ENCODE measurements at regions not wholly inside any gene's neighbourhood (a gene's known extent, or its start where the extent isn't known, plus 50 kb on each side); places are given as distances from the start of the nearest gene placed in this dataset.

DNA sequence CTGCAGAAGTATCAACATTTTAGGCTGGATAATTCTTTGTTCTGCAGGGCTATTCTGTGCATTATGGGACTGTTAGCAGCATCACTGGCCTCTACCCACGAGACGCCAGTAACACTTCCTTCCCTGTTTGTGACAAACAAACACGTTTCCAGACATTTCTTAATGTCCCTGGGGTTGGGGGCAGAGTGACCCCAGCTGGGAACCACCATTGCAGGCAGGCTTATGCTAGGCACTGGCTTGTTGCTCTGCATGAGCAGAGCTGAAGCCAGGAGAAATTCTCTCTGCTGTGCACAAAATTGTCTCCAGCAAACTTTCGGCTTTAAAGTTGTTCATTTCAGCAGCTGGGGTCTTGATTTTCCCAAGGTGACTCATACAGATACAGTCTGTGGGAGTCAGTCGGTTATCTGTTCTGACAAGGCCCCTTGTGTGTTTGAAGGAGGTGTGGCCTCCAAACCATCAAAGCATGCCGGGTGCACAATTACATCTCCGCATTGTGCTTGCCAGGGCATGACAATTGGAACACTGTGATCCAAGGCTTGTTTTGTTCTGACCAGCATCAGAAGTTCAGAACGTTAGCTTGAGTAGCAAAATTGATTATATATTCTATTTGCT is 156.4 kb upstream of the BOD1L1 start:
- H3K4me3 ChIP-seq (ENCODE audit: low read depth, low read length): no peak overlapping the region
- TF ChIP-seq, protein P1, sequence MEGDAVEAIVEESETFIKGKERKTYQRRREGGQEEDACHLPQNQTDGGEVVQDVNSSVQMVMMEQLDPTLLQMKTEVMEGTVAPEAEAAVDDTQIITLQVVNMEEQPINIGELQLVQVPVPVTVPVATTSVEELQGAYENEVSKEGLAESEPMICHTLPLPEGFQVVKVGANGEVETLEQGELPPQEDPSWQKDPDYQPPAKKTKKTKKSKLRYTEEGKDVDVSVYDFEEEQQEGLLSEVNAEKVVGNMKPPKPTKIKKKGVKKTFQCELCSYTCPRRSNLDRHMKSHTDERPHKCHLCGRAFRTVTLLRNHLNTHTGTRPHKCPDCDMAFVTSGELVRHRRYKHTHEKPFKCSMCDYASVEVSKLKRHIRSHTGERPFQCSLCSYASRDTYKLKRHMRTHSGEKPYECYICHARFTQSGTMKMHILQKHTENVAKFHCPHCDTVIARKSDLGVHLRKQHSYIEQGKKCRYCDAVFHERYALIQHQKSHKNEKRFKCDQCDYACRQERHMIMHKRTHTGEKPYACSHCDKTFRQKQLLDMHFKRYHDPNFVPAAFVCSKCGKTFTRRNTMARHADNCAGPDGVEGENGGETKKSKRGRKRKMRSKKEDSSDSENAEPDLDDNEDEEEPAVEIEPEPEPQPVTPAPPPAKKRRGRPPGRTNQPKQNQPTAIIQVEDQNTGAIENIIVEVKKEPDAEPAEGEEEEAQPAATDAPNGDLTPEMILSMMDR (IDR thresholded peaks at IDR 0.05; ENCODE audit: low read depth, low read length, missing control alignments): no peak
- DNase-seq (ENCODE audit: low read depth): no peak

DNA sequence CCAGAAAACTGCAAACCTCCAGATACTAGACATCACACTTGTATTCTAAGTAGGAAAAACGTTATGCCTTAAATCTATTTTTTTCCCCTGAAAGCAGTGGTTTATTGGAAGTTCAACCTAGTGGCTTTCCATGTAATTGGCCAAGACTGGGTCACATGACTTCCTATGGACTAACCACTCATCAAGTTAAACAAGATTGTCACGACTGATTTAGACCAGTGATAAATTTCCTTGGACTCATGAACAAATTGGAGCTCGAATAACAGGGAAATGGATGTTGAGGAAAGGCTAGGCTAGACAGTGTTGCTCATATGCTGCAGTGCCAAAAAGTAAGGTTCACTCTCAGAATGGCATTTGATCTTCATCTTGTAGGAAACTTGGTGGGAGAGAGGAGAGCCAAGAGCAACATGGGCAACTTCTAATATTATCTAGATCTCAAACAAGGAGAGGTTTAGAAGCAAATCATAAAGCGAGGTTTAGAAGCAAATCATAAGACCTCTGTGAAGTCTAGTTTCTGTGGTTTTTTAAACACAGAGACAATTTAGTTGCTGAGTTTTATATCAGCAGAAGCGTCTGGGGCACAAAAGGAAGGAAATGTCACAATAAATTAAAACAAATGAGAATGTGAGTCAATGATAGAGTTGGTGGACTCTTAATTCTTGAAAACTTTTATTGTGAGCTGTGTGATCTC is 165.6 kb upstream of the BOD1L1 start:
- DNase-seq (ENCODE audit: low read depth): no peak
- TF ChIP-seq, protein P1 (IDR thresholded peaks at IDR 0.05; ENCODE audit: low read depth, low read length, missing control alignments): no peak

DNA sequence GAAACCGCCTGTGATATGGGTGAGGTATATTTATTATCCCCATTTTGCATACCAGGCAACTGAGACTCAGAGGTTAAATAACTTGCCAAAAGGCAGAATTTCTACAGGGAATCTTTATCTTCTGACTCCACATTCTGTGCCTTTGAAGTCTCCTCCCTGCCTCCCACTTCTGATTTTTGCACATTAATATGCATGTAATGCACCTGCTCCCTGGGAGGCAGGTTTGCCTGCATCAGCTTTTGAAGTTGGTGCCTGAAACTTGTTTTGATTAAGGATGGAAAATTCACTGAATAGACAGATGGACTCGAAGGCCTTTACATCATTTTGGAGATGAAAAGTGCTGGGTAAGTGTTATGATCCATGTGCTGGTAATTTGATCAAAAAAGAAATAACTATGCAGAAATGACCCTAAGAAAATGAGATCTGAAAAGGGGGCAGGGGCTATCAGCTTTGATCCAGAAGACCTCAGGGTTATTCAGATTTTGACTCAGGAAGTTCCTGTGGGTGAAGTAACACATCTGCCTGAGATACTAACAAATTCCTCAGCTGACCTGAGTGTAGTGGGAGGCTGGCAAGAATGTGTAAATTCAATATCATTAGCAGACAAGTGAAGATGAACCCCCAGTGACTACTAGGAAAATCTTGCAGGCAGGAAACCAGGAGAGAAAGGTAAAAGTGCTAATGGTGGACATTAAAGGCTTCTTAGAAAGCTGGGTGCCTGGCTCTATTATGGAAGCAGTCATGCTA is 167.5 kb upstream of the BOD1L1 start:
- TF ChIP-seq, protein P1 (IDR thresholded peaks at IDR 0.05; ENCODE audit: low read depth, low read length, missing control alignments): no peak
- no peak for DNase-seq (ENCODE audit: low read depth)
- no peak overlapping the region for H3K4me3 ChIP-seq (ENCODE audit: low read depth, low read length)

More for the DNA sequence above, 165.6 kb upstream of the BOD1L1 start:
- H3K4me3 ChIP-seq (ENCODE audit: low read depth, low read length): no peak overlapping the region

DNA sequence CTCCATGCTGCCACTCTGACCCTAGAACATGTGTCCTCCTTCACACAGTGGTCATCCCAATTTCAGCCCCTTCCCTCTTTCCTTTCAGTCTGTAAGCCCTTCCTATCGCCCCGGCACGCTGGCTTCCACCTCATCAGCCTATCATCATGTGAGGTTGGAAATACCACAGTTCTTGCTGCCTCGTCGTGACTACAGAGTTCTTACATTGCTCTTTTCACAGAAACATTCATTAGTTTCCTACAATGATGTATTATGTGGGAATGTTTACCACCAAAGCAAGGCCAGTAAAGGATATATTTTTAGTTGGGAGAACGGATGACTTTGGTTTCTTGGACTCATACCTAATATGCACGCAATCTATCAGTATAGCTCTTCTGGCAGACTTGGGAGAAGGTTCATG is 169.5 kb upstream of the BOD1L1 start:
- TF ChIP-seq, protein P1 (IDR thresholded peaks at IDR 0.05; ENCODE audit: low read depth, low read length, missing control alignments): no peak
- DNase-seq (ENCODE audit: low read depth): no peak

DNA sequence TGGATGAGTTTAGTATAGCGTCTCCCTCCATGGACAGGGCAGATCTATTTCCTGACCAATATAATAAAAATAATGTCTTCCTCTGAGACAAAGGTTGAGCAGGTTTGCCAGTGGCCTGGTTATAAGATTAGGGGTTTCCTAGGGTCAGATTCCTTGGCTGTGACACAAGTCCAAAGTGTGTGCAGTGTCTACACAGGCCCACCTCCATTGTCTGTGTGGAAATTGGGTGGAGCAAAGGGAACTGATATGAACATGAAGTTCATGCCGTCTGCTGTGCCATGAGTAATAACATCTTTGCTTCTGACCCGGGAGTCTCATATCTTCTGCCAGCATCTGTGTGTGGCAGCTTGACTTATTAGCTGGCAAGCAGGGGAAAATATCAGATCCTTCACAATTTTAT is 187.7 kb upstream of the BOD1L1 start:
- TF ChIP-seq, protein P1 (IDR thresholded peaks at IDR 0.05; ENCODE audit: low read depth, low read length, missing control alignments): no peak
- H3K4me3 ChIP-seq (ENCODE audit: low read depth, low read length): no peak overlapping the region
- DNase-seq (ENCODE audit: low read depth): no peak

More for the DNA sequence above, 169.5 kb upstream of the BOD1L1 start:
- no peak overlapping the region for H3K4me3 ChIP-seq (ENCODE audit: low read depth, low read length)

DNA sequence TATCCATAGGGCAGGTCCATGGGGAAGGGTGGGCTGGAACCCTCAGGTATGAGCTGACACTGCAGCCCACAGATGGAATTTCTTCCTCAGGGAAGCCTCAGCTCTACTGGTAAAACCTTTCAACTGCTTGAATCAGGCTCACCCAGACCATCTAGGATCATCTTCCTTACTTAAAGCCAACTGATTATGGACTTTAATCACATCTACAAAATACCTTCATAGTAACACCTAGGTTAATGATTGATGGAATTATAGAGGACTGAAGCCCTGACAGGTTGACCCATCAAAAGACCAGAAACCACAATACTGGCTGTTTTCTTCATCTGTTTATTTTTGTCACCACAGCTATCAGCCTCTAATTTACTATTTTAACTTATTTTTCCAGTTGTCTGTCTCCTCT is 188.9 kb upstream of the BOD1L1 start:
- DNase-seq (ENCODE audit: low read depth): no peak
- H3K4me3 ChIP-seq (ENCODE audit: low read depth, low read length): no peak overlapping the region
- TF ChIP-seq, protein P1 (IDR thresholded peaks at IDR 0.05; ENCODE audit: low read depth, low read length, missing control alignments): no peak

All from GM12864 (cell line).